ENCODE measurements at regions not wholly inside any gene's neighbourhood (a gene's known extent, or its start where the extent isn't known, plus 50 kb on each side); places are given as distances from the start of the nearest gene placed in this dataset.
A peak's percentile ranks its signal among the peaks of the same experiment; 100 is the strongest.

DNA sequence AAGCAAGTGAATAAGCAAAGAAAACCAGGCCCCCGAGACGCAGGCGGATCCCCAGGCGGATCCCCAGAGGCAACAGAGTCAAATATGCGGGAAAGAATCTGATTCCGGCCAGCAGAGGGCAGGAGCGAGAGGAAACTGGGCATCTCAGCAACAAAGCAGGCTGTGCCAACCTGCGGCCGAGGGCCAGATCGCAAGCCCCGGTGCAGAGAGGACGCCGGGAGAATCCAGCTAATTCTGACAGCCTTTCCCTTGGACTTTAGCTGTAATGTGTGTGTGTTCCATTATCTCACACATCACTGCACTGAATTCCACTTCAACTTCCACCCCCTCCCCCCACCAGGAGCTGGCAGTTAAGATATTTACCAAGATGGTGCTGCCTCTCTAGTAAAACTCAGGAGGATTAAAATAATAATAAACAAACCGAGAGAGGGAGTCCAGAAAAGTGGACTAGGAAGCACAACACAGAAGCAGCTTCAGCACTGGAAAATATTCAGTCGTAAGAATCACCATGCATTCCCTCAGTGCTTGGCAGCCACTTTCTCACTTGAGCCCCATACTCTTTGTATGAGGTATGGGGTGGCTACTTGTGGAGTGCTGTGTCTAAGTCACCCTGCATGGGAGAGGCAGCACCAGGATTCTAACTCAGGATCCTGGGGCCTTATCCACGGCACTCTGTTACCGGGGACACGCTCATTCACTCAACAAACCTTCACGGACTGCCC is 66.2 kb upstream of the SNX9 start:
- DNase-seq (ENCODE audit: low spot score), result peak; percentile 86

- DNase-seq (ENCODE audit: low spot score), result no peak
Measured at GRCh38 chr6:157757430-157758403, 65.3 kb upstream of the SNX9 start.

- no peak for DNase-seq (ENCODE audit: low spot score)
Measured at GRCh38 chr6:157758516-157759023, 64.5 kb upstream of the SNX9 start.

DNA sequence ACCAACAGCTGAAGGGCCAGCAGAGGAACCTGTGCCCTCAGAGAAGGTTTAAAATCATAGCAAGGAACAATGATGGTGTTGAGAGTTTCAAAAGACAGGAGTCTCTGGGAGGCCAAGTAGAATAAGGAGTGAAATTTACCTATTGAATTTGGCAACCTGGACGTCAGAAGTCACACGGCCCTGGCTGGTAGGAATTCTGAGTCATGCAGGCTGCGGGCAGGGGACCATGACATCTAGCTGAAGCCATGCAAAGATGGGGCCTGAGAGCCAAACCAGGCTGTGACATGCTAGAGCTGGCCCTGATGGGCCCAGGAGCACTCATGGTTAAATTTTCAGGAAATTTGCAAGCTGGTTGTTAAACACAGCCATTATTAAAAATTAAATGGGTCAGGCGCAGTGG is 64.0 kb upstream of the SNX9 start:
- DNase-seq (ENCODE audit: low spot score), result no peak

DNA sequence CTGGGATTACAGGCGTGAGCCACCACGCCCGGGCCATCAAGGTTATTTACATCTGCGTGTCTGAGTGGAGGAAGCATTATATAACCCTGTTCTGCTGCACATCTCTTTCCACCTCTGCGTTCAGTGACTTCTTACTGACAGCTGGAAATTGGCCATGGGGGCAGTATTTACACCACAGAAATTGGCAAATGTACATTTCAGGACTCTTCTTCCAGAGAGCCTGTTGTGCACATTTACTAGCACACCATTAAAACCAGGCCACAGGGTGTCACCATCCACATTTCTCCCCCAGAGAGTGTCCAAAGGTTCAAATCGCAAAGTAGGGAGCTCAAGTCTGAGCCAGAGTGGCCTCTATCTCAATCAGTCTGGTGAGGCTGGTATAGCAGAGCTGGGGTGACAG is 62.9 kb upstream of the SNX9 start:
- no peak for DNase-seq (ENCODE audit: low spot score)

- DNase-seq (ENCODE audit: low spot score), result no peak
Measured at GRCh38 chr6:157760589-157761330, 62.3 kb upstream of the SNX9 start.

GRCh38 chr6:157761331-157761921 is 61.6 kb upstream of the SNX9 start:
- DNase-seq (ENCODE audit: low spot score), result no peak

GRCh38 chr6:157761926-157762325 is 61.1 kb upstream of the SNX9 start:
- no peak for DNase-seq (ENCODE audit: low spot score)

- DNase-seq (ENCODE audit: low spot score), result peak; percentile 40
Measured at GRCh38 chr6:157762636-157763035, 60.4 kb upstream of the SNX9 start.

DNA sequence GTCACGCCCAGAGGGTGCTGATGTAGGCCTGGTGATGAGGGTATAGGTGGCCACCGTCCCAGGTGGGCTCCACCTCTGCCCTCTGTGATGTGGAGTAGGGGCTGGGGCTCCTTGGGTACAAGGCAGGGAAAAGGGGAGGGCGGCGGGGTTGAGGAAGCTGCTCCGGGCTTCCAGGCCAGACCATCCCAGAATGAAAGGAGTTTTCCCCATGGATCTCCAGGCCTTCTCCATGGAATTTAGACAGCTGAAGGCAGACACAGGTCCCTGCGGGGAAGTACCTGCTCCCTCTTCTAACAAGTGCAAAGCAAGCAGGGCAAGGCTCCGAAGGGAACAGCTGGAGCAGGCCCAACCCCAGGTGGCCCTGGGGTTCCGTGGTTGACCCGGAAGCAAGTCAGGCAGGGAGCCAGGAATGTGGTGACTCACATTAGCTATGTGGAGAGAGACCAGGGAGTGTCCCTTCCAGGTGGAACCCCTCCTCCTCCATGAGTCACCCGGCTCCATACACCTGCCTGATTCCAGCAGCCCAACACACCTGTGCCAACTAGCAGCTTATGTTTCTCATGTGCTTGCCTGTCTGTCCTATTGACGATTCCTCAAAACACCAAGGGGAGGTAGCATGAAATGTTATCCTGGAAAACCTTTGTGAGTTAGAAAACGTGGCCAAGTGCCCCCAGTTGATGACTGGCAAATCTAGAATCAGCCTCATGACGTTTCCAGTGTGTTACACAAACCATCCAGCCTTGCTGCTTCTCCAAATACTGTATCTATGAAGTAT is 59.7 kb upstream of the SNX9 start:
- no peak for DNase-seq (ENCODE audit: low spot score)

DNA sequence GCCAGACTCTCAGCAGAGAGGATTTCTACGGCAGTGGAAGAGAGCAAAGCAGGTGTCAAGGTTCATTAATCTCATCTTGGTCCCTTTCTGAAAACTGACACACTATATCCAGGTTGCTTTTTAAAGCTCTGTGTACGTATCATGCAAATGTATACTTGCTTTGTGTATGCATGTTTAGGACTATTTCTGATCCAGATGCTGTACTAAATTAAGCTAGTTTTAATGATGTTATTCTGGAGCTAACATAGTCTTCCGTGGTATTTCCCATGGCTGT is 59.2 kb upstream of the SNX9 start:
- DNase-seq (ENCODE audit: low spot score), result peak; percentile 64

GRCh38 chr6:157764178-157765068 is 58.6 kb upstream of the SNX9 start:
- peak; percentile 85 for DNase-seq (ENCODE audit: low spot score)

DNA sequence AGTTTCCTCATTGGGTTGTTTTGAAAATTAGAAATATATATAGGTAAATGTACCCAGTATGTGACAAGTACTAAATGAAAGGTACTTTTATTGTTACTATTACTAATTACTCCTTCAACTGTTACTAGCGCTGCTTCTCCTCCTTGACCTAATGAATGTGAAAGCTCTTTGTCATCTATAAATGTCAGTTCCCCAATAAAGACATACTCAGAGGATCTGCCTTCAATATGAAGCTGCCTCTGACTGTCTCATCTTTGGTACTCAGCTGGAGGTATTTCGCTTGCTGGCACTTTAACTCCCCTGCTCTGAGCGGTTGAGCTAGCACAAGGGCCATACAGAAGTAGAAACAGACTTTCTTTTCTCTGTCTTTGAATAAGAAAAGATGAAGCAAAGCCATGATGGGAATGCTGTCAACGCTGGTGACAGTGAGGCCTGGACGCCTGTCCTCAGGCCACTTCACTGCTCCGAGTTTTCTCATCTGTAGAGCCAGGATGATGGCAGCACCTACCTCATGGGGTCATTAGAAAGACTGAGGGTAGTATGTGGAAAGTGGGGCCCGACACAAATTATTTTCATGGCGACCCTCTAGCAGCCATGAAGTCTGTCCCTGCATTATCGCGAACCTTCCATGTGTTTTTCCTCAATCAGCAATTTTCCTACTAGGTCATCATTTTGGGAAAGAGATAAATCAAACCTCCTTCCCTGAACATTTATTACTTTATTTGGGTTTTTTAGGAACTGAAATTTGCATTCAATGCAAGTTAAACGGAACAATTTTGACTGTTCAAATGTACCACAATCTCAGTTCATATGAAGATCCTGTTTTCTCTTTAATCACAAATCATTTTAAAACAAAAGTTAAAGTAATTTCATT is 55.9 kb upstream of the SNX9 start:
- DNase-seq (ENCODE audit: low spot score), result no peak

DNA sequence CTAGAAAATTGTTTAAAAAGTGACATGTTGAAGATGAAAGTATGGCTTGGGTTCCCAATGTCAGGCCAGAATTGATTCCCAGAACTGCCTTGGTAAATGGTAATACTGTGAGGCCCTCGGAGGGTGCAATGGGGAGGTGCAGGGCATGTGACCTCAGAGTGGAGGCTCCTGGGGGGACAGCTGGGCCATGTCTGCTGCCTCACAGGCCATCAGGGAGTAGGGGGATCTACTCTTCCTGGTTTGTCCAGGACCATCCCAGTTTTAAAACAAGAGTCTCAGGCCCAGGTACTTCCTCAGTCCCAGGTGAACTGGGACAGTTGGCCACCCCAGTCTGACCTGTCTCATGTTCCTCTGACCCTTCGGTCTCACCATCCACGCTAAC is 55.3 kb upstream of the SNX9 start:
- no peak for DNase-seq (ENCODE audit: low spot score)

DNA sequence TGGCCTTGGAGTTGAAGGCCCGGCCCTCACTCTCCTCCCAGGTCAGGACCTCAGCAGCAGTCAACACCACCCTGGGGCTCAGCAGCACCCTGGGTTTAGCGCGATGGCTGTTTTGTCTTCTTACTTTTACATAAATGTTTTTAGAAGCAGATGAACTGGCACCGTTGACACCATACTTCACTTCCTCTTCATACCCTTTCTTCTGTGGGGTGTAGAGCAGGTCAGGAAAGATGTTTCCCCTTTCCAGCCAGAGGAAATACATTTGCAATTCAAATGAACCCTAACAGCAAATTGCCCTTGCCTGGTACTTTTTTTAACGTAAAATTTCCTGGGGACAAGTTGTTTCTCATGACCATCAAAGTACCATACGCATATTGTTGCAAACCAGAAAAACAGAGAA is 54.7 kb upstream of the SNX9 start:
- peak; percentile 72 for DNase-seq (ENCODE audit: low spot score)

GRCh38 chr6:157768863-157769551 is 54.0 kb upstream of the SNX9 start:
- DNase-seq (ENCODE audit: low spot score), result no peak

- DNase-seq (ENCODE audit: low spot score), result no peak
Measured at GRCh38 chr6:157769776-157770426, 53.1 kb upstream of the SNX9 start.

DNA sequence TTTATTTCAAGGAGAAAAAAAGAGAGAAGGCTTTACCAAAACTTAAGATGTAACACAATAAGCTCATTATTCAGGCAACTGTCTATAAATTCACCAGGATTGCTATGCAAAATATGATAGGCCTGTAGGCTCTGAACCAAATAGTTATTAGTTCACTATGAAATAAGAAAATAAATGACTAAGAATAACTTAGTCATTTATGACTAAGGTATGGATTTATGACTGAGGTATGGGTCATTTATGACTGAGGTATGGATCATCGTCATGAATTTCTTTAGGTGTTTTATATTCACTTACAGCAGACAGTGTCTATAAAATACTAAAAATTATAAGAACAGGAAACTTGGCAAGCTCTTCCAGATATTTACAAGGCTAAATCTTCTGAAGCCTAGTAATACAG is 52.1 kb upstream of the SNX9 start:
- DNase-seq (ENCODE audit: low spot score), result no peak

All from NAMALWA (cell line).